GM23338 (cell line): ENCODE measurements at regions not wholly inside any gene's neighbourhood (a gene's known extent, or its start where the extent isn't known, plus 50 kb on each side); places are given as distances from the start of the nearest gene placed in this dataset.

Experiments
- ATAC-seq: fragments of 200-7000 bp; cut with Tn5 transposase; 3 replicates; pipeline ENCODE4 v1.9.1; 2020
- DNase-seq: peaks from one replicate; pipeline ENCODE4 v3.0.0-alpha.2; 2015; ENCODE audit warnings: low spot score
- H2AFZ ChIP-seq: fragments of 200-600 bp; sonication (generic); 2 replicates; pipeline ENCODE4 v1.8.0; 2016; ENCODE audit warnings: antibody characterized with exemption, mild to moderate bottlenecking, moderate library complexity
- H3F3A ChIP-seq: fragments of 200-600 bp; sonication (generic); replicated peaks from 2 replicates; pipeline ENCODE4 v1.8.0; 2017; ENCODE audit warnings: antibody characterized with exemption, mixed run types, low read depth
- H3K27ac ChIP-seq: fragments of 200-600 bp; sonication (generic); 2 replicates; pipeline ENCODE4 v1.6.1; 2016; ENCODE audit warnings: low read depth
- H3K27me3 ChIP-seq: fragments of 200-600 bp; sonication (generic); 2 replicates; pipeline ENCODE4 v1.8.0; 2016; ENCODE audit warnings: mild to moderate bottlenecking, mixed run types, moderate library complexity; ENCODE audit not compliant: insufficient read depth
- H3K36me3 ChIP-seq: fragments of 200-600 bp; sonication (generic); 2 replicates; pipeline ENCODE4 v1.8.0; 2016; ENCODE audit warnings: mild to moderate bottlenecking; ENCODE audit not compliant: insufficient read depth
- H3K4me1 ChIP-seq: fragments of 200-600 bp; sonication (generic); 2 replicates; pipeline ENCODE4 v1.8.0; 2016; ENCODE audit warnings: mild to moderate bottlenecking, moderate library complexity; ENCODE audit not compliant: insufficient read depth
- H3K4me2 ChIP-seq: fragments of 200-600 bp; sonication (generic); 2 replicates; pipeline ENCODE4 v1.7.1; 2017; ENCODE audit warnings: mixed run types
- H3K4me3 ChIP-seq: fragments of 200-600 bp; sonication (generic); 2 replicates; pipeline ENCODE4 v1.6.1; 2016; ENCODE audit warnings: mixed run types
- H3K79me2 ChIP-seq: fragments of 200-600 bp; sonication (generic); replicated peaks from 2 replicates; pipeline ENCODE4 v1.8.0; 2017; ENCODE audit warnings: mild to moderate bottlenecking; ENCODE audit not compliant: insufficient read depth
- H3K9me2 ChIP-seq: fragments of 200-600 bp; sonication (generic); 2 replicates; pipeline ENCODE4 v1.8.0; 2017; ENCODE audit not compliant: insufficient read depth
- H4K20me1 ChIP-seq: fragments of 200-600 bp; sonication (generic); replicated peaks from 2 replicates; pipeline ENCODE4 v1.8.0; 2017; ENCODE audit warnings: mild to moderate bottlenecking; ENCODE audit not compliant: insufficient read depth
- H3K27ac Mint-ChIP-seq: 2 replicates; pipeline ENCODE4 v1.8.0; 2020; ENCODE audit warnings: inconsistent platforms, mild to moderate bottlenecking, moderate library complexity, mixed read lengths
- H3K27me3 Mint-ChIP-seq: 3 replicates; pipeline ENCODE4 v1.8.0; 2022; ENCODE audit warnings: low read depth, mild to moderate bottlenecking, moderate library complexity, mixed read lengths, inconsistent platforms; ENCODE audit not compliant: insufficient read depth, poor library complexity
- H3K36me3 Mint-ChIP-seq: 3 replicates; pipeline ENCODE4 v1.8.0; 2021; ENCODE audit warnings: low read depth, mild to moderate bottlenecking, inconsistent platforms, moderate library complexity, mixed read lengths
- H3K4me1 Mint-ChIP-seq: 3 replicates; pipeline ENCODE4 v1.8.0; 2020; ENCODE audit warnings: mild to moderate bottlenecking, inconsistent platforms, mixed read lengths
- H3K4me3 Mint-ChIP-seq: 3 replicates; pipeline ENCODE4 v1.8.0; 2021; ENCODE audit warnings: moderate library complexity, mild to moderate bottlenecking, inconsistent platforms, mixed read lengths
- H3K9me3 Mint-ChIP-seq: 3 replicates; pipeline ENCODE4 v1.8.0; 2020; ENCODE audit warnings: moderate library complexity, mild to moderate bottlenecking, inconsistent platforms, mixed read lengths
- CREB1 ChIP-seq: fragments of 250-450 bp; sonication (Bioruptor Pico); IDR thresholded peaks from 2 replicates; pipeline ENCODE4 v1.5.0; 2020; ENCODE audit warnings: low read depth, mild to moderate bottlenecking, moderate library complexity
- CTCF ChIP-seq, 2 experiments: fragments of 200-600 bp in 1 of 2; sonication (generic) in 1 of 2; conservative IDR thresholded peaks; 2 replicates each; pipeline versions ENCODE4 v1.5.1 to v1.6.1; 2016 to 2017; ENCODE audit warnings: antibody characterized with exemption in 2 of 2, low read depth in 2 of 2, mild to moderate bottlenecking in 2 of 2, moderate library complexity in 1 of 2
- ETS1 ChIP-seq: IDR thresholded peaks from 2 replicates; pipeline ENCODE4 v1.6.1; 2016; ENCODE audit warnings: antibody characterized with exemption
- EZH2 ChIP-seq: fragments of 200-600 bp; sonication (generic); IDR thresholded peaks from one replicate; pipeline ENCODE4 v1.8.0; 2017; ENCODE audit warnings: antibody characterized with exemption, mild to moderate bottlenecking, low read depth; ENCODE audit not compliant: unreplicated experiment
- EZH2phosphoT487 ChIP-seq: fragments of 200-600 bp; sonication (generic); IDR thresholded peaks from one replicate; pipeline ENCODE4 v1.8.1; 2018; ENCODE audit warnings: antibody characterized with exemption; ENCODE audit not compliant: unreplicated experiment
- JUNB ChIP-seq: IDR thresholded peaks from one replicate; pipeline ENCODE4 v1.6.1; 2016; ENCODE audit warnings: antibody characterized with exemption; ENCODE audit not compliant: unreplicated experiment
- NANOG ChIP-seq: IDR thresholded peaks from 2 replicates; pipeline ENCODE4 v1.6.1; 2016; ENCODE audit warnings: antibody characterized with exemption, borderline replicate concordance
- POLR2AphosphoS5 ChIP-seq: IDR thresholded peaks from 2 replicates; pipeline ENCODE4 v1.6.1; 2016; ENCODE audit warnings: antibody characterized with exemption, low read depth
- REST ChIP-seq: IDR thresholded peaks from one replicate; pipeline ENCODE4 v1.6.1; 2018; ENCODE audit warnings: antibody characterized with exemption; ENCODE audit not compliant: unreplicated experiment
- TF ChIP-seq, protein P1 (sequence below): fragments of 250-450 bp; sonication (Bioruptor Pico); IDR thresholded peaks from 2 replicates; pipeline ENCODE4 v1.5.0; 2020; ENCODE audit warnings: mild to moderate bottlenecking, moderate library complexity

- Mint-ChIP-seq H3K27ac (no peak overlapping the region), H3K27me3 (peaks cover 2% of the 10 kb centered on the region), H3K36me3 (no peaks in the 10 kb centered on the region), H3K4me3 (no peak overlapping the region), H3K4me1 (no peaks in the 10 kb centered on the region), H3K9me3 (no peaks in the 10 kb centered on the region)
- no peak for TF ChIP-seq EZH2phosphoT487
- TF ChIP-seq EZH2 = no peak
- no peak for TF ChIP-seq CREB1
- no peak for TF ChIP-seq ETS1
- no peak for TF ChIP-seq REST
- no peak for TF ChIP-seq NANOG
- no peak for TF ChIP-seq CTCF (conservative IDR thresholded peaks at IDR 0.05; ENCODE audit: low read depth in 2 of 2)
- TF ChIP-seq, protein P1, sequence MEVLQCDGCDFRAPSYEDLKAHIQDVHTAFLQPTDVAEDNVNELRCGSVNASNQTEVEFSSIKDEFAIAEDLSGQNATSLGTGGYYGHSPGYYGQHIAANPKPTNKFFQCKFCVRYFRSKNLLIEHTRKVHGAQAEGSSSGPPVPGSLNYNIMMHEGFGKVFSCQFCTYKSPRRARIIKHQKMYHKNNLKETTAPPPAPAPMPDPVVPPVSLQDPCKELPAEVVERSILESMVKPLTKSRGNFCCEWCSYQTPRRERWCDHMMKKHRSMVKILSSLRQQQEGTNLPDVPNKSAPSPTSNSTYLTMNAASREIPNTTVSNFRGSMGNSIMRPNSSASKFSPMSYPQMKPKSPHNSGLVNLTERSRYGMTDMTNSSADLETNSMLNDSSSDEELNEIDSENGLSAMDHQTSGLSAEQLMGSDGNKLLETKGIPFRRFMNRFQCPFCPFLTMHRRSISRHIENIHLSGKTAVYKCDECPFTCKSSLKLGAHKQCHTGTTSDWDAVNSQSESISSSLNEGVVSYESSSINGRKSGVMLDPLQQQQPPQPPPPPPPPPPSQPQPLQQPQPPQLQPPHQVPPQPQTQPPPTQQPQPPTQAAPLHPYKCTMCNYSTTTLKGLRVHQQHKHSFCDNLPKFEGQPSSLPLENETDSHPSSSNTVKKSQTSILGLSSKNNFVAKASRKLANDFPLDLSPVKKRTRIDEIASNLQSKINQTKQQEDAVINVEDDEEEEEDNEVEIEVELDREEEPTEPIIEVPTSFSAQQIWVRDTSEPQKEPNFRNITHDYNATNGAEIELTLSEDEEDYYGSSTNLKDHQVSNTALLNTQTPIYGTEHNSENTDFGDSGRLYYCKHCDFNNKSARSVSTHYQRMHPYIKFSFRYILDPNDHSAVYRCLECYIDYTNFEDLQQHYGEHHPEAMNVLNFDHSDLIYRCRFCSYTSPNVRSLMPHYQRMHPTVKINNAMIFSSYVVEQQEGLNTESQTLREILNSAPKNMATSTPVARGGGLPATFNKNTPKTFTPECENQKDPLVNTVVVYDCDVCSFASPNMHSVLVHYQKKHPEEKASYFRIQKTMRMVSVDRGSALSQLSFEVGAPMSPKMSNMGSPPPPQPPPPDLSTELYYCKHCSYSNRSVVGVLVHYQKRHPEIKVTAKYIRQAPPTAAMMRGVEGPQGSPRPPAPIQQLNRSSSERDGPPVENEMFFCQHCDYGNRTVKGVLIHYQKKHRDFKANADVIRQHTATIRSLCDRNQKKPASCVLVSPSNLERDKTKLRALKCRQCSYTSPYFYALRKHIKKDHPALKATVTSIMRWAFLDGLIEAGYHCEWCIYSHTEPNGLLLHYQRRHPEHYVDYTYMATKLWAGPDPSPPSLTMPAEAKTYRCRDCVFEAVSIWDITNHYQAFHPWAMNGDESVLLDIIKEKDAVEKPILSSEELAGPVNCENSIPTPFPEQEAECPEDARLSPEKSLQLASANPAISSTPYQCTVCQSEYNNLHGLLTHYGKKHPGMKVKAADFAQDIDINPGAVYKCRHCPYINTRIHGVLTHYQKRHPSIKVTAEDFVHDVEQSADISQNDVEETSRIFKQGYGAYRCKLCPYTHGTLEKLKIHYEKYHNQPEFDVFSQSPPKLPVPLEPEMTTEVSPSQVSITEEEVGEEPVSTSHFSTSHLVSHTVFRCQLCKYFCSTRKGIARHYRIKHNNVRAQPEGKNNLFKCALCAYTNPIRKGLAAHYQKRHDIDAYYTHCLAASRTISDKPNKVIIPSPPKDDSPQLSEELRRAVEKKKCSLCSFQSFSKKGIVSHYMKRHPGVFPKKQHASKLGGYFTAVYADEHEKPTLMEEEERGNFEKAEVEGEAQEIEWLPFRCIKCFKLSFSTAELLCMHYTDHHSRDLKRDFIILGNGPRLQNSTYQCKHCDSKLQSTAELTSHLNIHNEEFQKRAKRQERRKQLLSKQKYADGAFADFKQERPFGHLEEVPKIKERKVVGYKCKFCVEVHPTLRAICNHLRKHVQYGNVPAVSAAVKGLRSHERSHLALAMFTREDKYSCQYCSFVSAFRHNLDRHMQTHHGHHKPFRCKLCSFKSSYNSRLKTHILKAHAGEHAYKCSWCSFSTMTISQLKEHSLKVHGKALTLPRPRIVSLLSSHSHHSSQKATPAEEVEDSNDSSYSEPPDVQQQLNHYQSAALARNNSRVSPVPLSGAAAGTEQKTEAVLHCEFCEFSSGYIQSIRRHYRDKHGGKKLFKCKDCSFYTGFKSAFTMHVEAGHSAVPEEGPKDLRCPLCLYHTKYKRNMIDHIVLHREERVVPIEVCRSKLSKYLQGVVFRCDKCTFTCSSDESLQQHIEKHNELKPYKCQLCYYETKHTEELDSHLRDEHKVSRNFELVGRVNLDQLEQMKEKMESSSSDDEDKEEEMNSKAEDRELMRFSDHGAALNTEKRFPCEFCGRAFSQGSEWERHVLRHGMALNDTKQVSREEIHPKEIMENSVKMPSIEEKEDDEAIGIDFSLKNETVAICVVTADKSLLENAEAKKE (CRISPR knock-in tag) = no peak
- TF ChIP-seq JUNB = no peak
- no peak for TF ChIP-seq POLR2AphosphoS5
- Histone ChIP-seq H2AFZ (no peak overlapping the region), H3K4me1 (no peaks in the 10 kb centered on the region), H3F3A (no peaks in the 10 kb centered on the region), H3K79me2 (no peaks in the 10 kb centered on the region), H3K9me2 (no peaks in the 10 kb centered on the region), H4K20me1 (no peaks in the 10 kb centered on the region), H3K36me3 (no peaks in the 10 kb centered on the region), H3K4me3 (no peak overlapping the region), H3K27ac (no peak overlapping the region), H3K4me2 (no peak overlapping the region), H3K27me3 (no peaks in the 10 kb centered on the region)
- no peak for ATAC-seq
- DNase-seq = no peak
Measured at GRCh38 chr11:105232021-105232420, 92.5 kb upstream of the CARD18 start.
